ENCODE measurements at regions not wholly inside any gene's neighbourhood (a gene's known extent, or its start where the extent isn't known, plus 50 kb on each side); places are given as distances from the start of the nearest gene placed in this dataset.

GRCh38 chr5:24042688-24043087 is 535.3 kb downstream of the PRDM9 start:
- CTCF ChIA-PET, result interaction anchor here (0.5 kb wide), 1 partner anchor 28 kb away, joined by 4 read pairs; no protein-coding TSS in a partner anchor
- POLR2A ChIA-PET (ENCODE audit: low non-redundant PET), result no interaction called here
- DNase-seq (ENCODE audit: low spot score), result no peak
- H3K27ac ChIP-seq, result no peak overlapping the region
- no peak for TF ChIP-seq CTCF (conservative IDR thresholded peaks at IDR 0.05; ENCODE audit: low read depth)

DNA sequence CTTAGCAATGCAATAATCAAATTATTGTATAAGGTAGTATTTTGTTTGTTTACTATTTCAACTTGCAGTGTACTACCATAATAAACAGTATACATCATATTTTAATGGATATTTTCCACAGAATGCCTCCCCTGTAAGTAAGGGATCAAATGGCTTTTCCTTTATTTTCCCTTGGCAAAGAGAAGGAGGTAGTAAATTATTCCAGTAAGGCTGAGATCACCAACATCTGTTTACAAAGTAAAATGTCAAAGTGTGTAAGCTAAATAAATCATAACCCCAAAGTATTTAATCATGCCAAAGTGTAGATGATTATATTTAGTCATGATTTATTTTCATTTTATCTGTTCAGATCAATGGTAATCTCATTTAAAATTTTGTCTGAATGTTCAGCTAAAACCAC is 537.6 kb downstream of the PRDM9 start:
- TF ChIP-seq CTCF (conservative IDR thresholded peaks at IDR 0.05; ENCODE audit: low read depth), result no peak
- DNase-seq (ENCODE audit: low spot score), result no peak
- POLR2A ChIA-PET (ENCODE audit: low non-redundant PET), result no interaction called here
- no peak overlapping the region for H3K27ac ChIP-seq
- CTCF ChIA-PET, result no interaction called here

DNA sequence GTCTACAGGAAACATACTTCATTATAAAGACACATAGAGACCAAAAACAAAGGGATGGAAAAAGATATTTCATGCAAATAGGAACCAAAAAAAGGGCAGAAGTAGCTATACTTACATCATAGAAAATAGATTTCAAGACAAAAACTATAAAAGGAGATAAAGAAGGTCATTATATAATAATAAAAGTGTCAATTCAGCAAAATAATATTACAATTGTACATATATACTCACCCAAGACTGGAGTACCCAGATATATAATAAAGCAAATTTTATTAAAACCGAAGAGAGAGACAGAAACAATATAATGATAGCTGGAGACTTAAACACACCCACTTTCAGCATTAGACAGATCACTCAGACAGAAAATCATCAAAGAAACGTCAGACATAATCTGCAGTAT is 546.3 kb downstream of the PRDM9 start:
- ChIA-PET CTCF (no interaction called here), POLR2A (ENCODE audit: low non-redundant PET) (no interaction called here)
- DNase-seq (ENCODE audit: low spot score), result no peak
- H3K27ac ChIP-seq, result no peak overlapping the region
- TF ChIP-seq CTCF (conservative IDR thresholded peaks at IDR 0.05; ENCODE audit: low read depth), result no peak

- no peak overlapping the region for H3K27ac ChIP-seq
- DNase-seq (ENCODE audit: low spot score), result no peak
- CTCF ChIA-PET, result interaction anchor here (0.7 to 1.4 kb wide), 2 partner anchors 51 to 57 kb away, joined by 3 read pairs; no protein-coding TSS in a partner anchor
- TF ChIP-seq CTCF (conservative IDR thresholded peaks at IDR 0.05; ENCODE audit: low read depth), result no peak
- POLR2A ChIA-PET (ENCODE audit: low non-redundant PET), result no interaction called here
Observed at GRCh38 chr5:24059006-24059405, 551.6 kb downstream of the PRDM9 start.

GRCh38 chr5:24059716-24060115 is 552.3 kb downstream of the PRDM9 start:
- TF ChIP-seq CTCF (conservative IDR thresholded peaks at IDR 0.05; ENCODE audit: low read depth), result no peak
- POLR2A ChIA-PET (ENCODE audit: low non-redundant PET), result no interaction called here
- CTCF ChIA-PET, result interaction anchor here (0.7 kb wide), 1 partner anchor 58 kb away, joined by 3 read pairs; no protein-coding TSS in a partner anchor
- no peak overlapping the region for H3K27ac ChIP-seq
- no peak for DNase-seq (ENCODE audit: low spot score)

- ChIA-PET CTCF (no interaction called here), POLR2A (ENCODE audit: low non-redundant PET) (no interaction called here)
- peak; percentile 74 for DNase-seq (ENCODE audit: low spot score)
- H3K27ac ChIP-seq, result no peak overlapping the region
- TF ChIP-seq CTCF (conservative IDR thresholded peaks at IDR 0.05; ENCODE audit: low read depth), result no peak
Observed at GRCh38 chr5:24065779-24066178, 558.4 kb downstream of the PRDM9 start.

DNA sequence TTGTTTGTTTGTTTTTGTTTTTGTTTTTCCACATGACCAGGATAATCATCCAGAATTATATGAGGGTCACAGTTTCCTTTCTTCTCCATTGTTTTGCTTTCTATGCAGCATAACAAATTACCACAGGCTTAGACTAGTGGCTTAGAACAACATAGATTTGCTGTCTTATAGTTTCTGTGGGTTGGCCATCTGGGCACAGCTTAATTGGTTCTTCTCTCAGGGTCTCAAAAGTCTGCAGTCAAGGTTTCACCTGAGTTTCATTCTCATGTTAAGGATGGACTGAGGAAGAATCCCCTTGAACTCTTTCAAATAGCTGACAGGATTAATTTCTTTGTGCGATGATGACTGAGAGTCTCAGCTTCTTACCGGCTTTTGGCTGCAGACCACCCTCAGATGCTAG is 559.8 kb downstream of the PRDM9 start:
- H3K27ac ChIP-seq, result no peak overlapping the region
- no peak for DNase-seq (ENCODE audit: low spot score)
- no peak for TF ChIP-seq CTCF (conservative IDR thresholded peaks at IDR 0.05; ENCODE audit: low read depth)
- ChIA-PET CTCF (no interaction called here), POLR2A (ENCODE audit: low non-redundant PET) (no interaction called here)

All from RWPE1 (cell line).